ENCODE measurements at regions not wholly inside any gene's neighbourhood (a gene's known extent, or its start where the extent isn't known, plus 50 kb on each side); places are given as distances from the start of the nearest gene placed in this dataset.

- TF ChIP-seq CTCF (conservative IDR thresholded peaks at IDR 0.05) (no peak), EZH2 (IDR thresholded peaks at IDR 0.05; ENCODE audit: low read depth) (no peak)
Observed at GRCh38 chr3:18743761-18744160, 318.6 kb upstream of the SATB1 start.
